Kidney (tissue), 13 donors: ENCODE measurements at regions not wholly inside any gene's neighbourhood (a gene's known extent, or its start where the extent isn't known, plus 50 kb on each side); places are given as distances from the start of the nearest gene placed in this dataset.

Experiments
- DNase-seq, 5 donors: peaks; one replicate each; pipeline ENCODE4 v3.0.0-alpha.2; 2013 to 2020
- FAIRE-seq: peaks from 2 replicates; lab custom pipeline; 2012; peaks lifted over from hg19 to GRCh38; lab: Jason Lieb, UNC
- H3K27ac ChIP-seq, 2 donors: one replicate each; pipeline ENCODE4 v1.7.0; 2013; ENCODE audit warnings: low read depth in 2 of 2, low read length in 2 of 2, inconsistent platforms in 1 of 2
- H3K27me3 ChIP-seq: one replicate; pipeline ENCODE4 v1.7.1; 2013; ENCODE audit warnings: low read length, inconsistent platforms; ENCODE audit not compliant: control insufficient read depth, insufficient read depth
- H3K36me3 ChIP-seq, 3 donors: one replicate each; pipeline versions ENCODE4 v1.7.0 to v1.7.1; 2013; ENCODE audit warnings: low read length in 3 of 3, control low read depth in 1 of 3, inconsistent platforms in 1 of 3; ENCODE audit not compliant: insufficient read depth in 3 of 3, control insufficient read depth in 2 of 3
- H3K4me1 ChIP-seq, 3 donors: one replicate each; pipeline versions ENCODE4 v1.7.0 to v1.7.1; 2013; ENCODE audit warnings: low read length in 3 of 3, inconsistent platforms in 1 of 3, low read depth in 1 of 3; ENCODE audit not compliant: control insufficient read depth in 2 of 3, insufficient read depth in 2 of 3
- H3K4me3 ChIP-seq, 3 donors: one replicate each; pipeline versions ENCODE4 v1.7.0 to v1.8.1; 2013; ENCODE audit warnings: low read length in 3 of 3, control low read depth in 1 of 3, inconsistent platforms in 1 of 3
- H3K9ac ChIP-seq, 3 donors: one replicate each; pipeline versions ENCODE4 v1.7.0 to v1.7.1; 2013; ENCODE audit warnings: low read length in 3 of 3, control low read depth in 1 of 3, inconsistent platforms in 1 of 3
- H3K9me3 ChIP-seq, 3 donors: one replicate each; pipeline versions ENCODE4 v1.7.0 to v1.7.1; 2013; ENCODE audit warnings: low read length in 3 of 3, control low read depth in 1 of 3, inconsistent platforms in 1 of 3; ENCODE audit not compliant: control insufficient read depth in 2 of 3, insufficient read depth in 1 of 3
- intact Hi-C: fragments of 100-400 bp; cut with DNase I; formaldehyde crosslinking; loops from one replicate; pipeline ENCODE4 v1.11.1; 2022
- TF ChIP-seq, protein P1 (sequence below): IDR thresholded peaks from 3 replicates; pipeline ENCODE4 v1.5.1; 2012; ENCODE audit warnings: mild to moderate bottlenecking, moderate library complexity, borderline replicate concordance; ENCODE audit not compliant: insufficient read depth; ENCODE audit errors: extremely low read depth
- donor health status: control.
- donor health status: control.
- donor health status: control.
- donor health status: control.
- donor health status: control.
- donor health status: DM: yes; HTN: yes; CAD: no.
- donor health status: Normal renal cell carcinoma (clear cell type).

DNA sequence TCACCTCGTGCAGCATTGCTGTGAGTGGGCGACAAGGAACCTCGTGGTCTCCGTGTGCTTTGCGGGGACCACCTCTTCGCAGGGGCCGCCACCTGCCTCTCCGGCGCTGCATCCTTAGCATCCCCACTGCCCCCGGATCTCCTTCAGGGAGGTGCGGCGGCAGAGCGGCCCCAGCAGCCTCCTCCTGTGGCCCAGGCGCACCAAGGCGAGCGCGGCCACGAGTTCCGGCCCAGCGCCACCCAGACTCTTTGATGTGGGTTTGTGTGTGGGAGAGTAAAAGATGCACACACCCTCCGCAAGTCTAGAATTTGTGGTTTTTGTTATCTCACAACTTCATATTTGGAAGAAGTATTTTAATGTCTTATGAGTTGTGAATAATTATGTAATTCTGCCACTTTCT lies 118.8 kb upstream of the DIO3 start:
- intact Hi-C loops = no loop called here
- Histone ChIP-seq H3K27ac (no peak overlapping the region), H3K4me1 (no peaks in the 10 kb centered on the region), H3K27me3 (no peaks in the 10 kb centered on the region), H3K9ac (no peak overlapping the region), H3K9me3 (no peaks in the 10 kb centered on the region), H3K4me3 (no peak overlapping the region), H3K36me3 (no peaks in the 10 kb centered on the region)
- TF ChIP-seq, protein P1, sequence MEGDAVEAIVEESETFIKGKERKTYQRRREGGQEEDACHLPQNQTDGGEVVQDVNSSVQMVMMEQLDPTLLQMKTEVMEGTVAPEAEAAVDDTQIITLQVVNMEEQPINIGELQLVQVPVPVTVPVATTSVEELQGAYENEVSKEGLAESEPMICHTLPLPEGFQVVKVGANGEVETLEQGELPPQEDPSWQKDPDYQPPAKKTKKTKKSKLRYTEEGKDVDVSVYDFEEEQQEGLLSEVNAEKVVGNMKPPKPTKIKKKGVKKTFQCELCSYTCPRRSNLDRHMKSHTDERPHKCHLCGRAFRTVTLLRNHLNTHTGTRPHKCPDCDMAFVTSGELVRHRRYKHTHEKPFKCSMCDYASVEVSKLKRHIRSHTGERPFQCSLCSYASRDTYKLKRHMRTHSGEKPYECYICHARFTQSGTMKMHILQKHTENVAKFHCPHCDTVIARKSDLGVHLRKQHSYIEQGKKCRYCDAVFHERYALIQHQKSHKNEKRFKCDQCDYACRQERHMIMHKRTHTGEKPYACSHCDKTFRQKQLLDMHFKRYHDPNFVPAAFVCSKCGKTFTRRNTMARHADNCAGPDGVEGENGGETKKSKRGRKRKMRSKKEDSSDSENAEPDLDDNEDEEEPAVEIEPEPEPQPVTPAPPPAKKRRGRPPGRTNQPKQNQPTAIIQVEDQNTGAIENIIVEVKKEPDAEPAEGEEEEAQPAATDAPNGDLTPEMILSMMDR = no peak
- FAIRE-seq (no peak), DNase-seq (no peak)

DNA sequence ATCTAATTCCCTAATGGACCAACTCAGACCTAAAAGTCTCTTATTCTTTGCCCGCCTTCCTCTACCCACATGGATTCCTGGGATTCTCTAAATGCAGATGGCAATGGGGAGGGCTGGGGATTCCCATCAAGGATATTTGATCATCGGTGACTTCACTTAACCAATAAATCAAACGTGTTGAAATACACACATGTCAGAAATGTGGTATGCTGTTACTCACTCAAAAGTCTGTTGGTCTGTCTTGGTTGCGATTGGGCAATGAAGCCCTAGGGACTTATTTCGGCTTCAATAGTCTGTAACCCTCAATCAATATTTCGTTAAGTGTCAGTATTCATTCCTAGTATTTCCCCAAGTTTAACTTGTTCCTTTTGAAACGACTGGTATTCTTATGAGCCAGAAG lies 117.2 kb upstream of the DIO3 start:
- H3K27me3 ChIP-seq = no peaks in the 10 kb centered on the region
- H3K9me3 ChIP-seq = no peaks in the 10 kb centered on the region
- H3K36me3 ChIP-seq = no peaks in the 10 kb centered on the region
- H3K4me1 ChIP-seq = no peaks in the 10 kb centered on the region
- TF ChIP-seq, protein P1 = no peak
- FAIRE-seq (no peak), DNase-seq (no peak)
- intact Hi-C loops = no loop called here
- no peak overlapping the region for H3K9ac ChIP-seq
- H3K27ac ChIP-seq = no peak overlapping the region
- H3K4me3 ChIP-seq = no peak overlapping the region

DNA sequence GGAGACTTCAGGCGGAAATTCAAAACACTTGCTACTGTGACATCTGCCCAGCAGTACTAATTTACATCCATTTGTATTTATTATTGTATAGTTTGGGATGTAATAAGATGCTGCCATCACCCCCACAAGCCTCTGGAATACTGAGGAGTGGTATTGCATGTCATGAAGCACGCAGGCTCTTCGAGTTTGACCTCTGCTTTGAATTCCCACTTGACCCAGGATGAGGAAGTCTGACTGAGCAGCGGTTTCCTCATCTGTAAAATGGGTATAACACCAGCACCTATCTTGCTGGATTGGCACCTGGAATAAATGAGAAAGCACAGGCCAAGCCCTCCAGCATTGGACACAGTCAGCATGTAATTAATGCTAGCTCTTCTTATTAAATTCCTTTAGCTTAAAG lies 116.0 kb upstream of the DIO3 start:
- H3K9ac ChIP-seq = no peak overlapping the region
- no peaks in the 10 kb centered on the region for H3K4me1 ChIP-seq
- H3K4me3 ChIP-seq = no peak overlapping the region
- TF ChIP-seq, protein P1 = no peak
- intact Hi-C loops = no loop called here
- H3K9me3 ChIP-seq = no peaks in the 10 kb centered on the region
- no peaks in the 10 kb centered on the region for H3K27me3 ChIP-seq
- DNase-seq (no peak), FAIRE-seq (no peak)
- no peak overlapping the region for H3K27ac ChIP-seq
- H3K36me3 ChIP-seq = no peaks in the 10 kb centered on the region

DNA sequence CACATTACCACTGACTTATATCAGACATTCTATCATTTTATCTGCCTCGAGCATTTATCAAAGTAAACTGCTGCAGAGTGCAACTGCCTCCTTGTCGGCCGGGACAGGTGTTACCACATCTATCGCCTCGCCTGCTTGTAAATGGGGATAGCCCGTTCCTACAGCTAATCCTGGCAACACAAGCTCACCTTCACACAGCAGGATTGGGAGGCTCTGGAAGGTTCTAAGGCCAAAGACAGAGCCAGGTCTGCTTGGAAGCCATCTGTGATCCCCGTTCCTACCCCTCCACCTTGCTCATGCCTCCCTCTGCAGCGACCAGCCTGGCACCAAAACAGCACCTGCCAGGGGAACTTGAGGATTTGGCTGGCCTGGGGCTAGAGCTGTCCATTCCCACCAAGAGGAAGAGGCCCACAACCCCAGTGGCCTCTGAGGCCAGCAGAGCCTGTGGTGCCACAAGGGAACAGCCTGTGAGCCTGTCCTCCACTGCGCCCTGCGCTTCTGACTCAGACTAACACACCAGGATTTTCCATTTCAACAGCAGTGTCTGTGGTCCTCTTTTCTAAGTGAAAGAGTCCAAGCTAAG lies 114.8 kb upstream of the DIO3 start:
- FAIRE-seq (no peak), DNase-seq (no peak)
- Histone ChIP-seq H3K9me3 (no peaks in the 10 kb centered on the region), H3K4me1 (no peaks in the 10 kb centered on the region), H3K36me3 (no peaks in the 10 kb centered on the region), H3K4me3 (no peak overlapping the region), H3K9ac (no peak overlapping the region), H3K27me3 (no peaks in the 10 kb centered on the region), H3K27ac (no peak overlapping the region)
- TF ChIP-seq, protein P1 = no peak
- intact Hi-C loops = no loop called here
